ENCODE measurements at regions not wholly inside any gene's neighbourhood (a gene's known extent, or its start where the extent isn't known, plus 50 kb on each side); places are given as distances from the start of the nearest gene placed in this dataset.

GRCh38 chr3:10653241-10653640 lies 147.9 kb upstream of the ATP2B2 start:
- no TSS peak for BruUV-seq (replicated peaks)
- CTCF ChIA-PET: no interaction called here

GRCh38 chr3:10653866-10654611 lies 148.7 kb upstream of the ATP2B2 start:
- Histone ChIP-seq H3K27ac (ENCODE audit: low read depth, low read length) (no peak overlapping the region), H3K79me2 (ENCODE audit: insufficient read depth, low read length) (no peaks in the 10 kb centered on the region), H3K27me3 (ENCODE audit: insufficient read depth, low read length) (peaks cover 33% of the 10 kb centered on the region), H3K4me1 (ENCODE audit: control insufficient read depth in 1 of 2, insufficient read depth in 2 of 2, low read length in 2 of 2) (no peaks in the 10 kb centered on the region), H3K9me3 (ENCODE audit: control insufficient read depth in 1 of 2, insufficient read depth in 1 of 2, low read depth in 1 of 2, low read length in 2 of 2) (no peaks in the 10 kb centered on the region), H3K4me3 (replicated peaks in 1 of 2; ENCODE audit: low read depth in 1 of 2, low read length in 2 of 2) (no peak overlapping the region), H3K9ac (ENCODE audit: low read length) (no peak overlapping the region), H4K20me1 (ENCODE audit: insufficient read depth) (no peaks in the 10 kb centered on the region), H3K36me3 (ENCODE audit: control insufficient read depth in 1 of 2, insufficient read depth in 2 of 2, low read length in 2 of 2) (no peaks in the 10 kb centered on the region), H2AFZ (ENCODE audit: low read depth, low read length, poor library complexity, severe bottlenecking) (no peak overlapping the region), H3K4me2 (ENCODE audit: low read length) (no peak overlapping the region), H3K9me2 (ENCODE audit: insufficient read depth) (no peaks in the 10 kb centered on the region)
- TF ChIP-seq REST (IDR thresholded peaks at IDR 0.05; ENCODE audit: low read depth) (no peak), ZNF274 (IDR thresholded peaks at IDR 0.05; ENCODE audit: low read depth, low read length) (no peak)
- intact Hi-C loops (cut with micrococcal nuclease): no loop called here
- ATAC-seq: no peak
- ChIA-PET RAD21 (ENCODE audit: low non-redundant PET in 1 of 2, low total read pairs in 2 of 2, uncharacterized antibody in 2 of 2, unreplicated experiment in 2 of 2) (no interaction called here), POLR2A (no interaction called here), CTCF (no interaction called here)
- no peak for DNase-seq (ENCODE audit: low read depth, low spot score)
- BruUV-seq (replicated peaks): no TSS peak

More at GRCh38 chr3:10653241-10653640, 147.9 kb upstream of the ATP2B2 start:
- no peaks in the 10 kb centered on the region for H3K36me3 ChIP-seq (ENCODE audit: control insufficient read depth in 1 of 2, insufficient read depth in 2 of 2, low read length in 2 of 2)
- ChIA-PET RAD21 (ENCODE audit: low non-redundant PET in 1 of 2, low total read pairs in 2 of 2, uncharacterized antibody in 2 of 2, unreplicated experiment in 2 of 2) (no interaction called here), POLR2A (no interaction called here)
- intact Hi-C loops (cut with micrococcal nuclease): no loop called here
- no peaks in the 10 kb centered on the region for H3K9me2 ChIP-seq (ENCODE audit: insufficient read depth)
- TF ChIP-seq POLR2A (IDR thresholded peaks at IDR 0.05; ENCODE audit: borderline replicate concordance, extremely low read depth, insufficient read depth, insufficient read length): no peak
- no peak for TF ChIP-seq EZH2 (IDR thresholded peaks at IDR 0.05)
- H3K4me2 ChIP-seq (ENCODE audit: low read length): no peak overlapping the region
- no peak overlapping the region for H2AFZ ChIP-seq (ENCODE audit: low read depth, low read length, poor library complexity, severe bottlenecking)
- no peaks in the 10 kb centered on the region for H3K9me3 ChIP-seq (ENCODE audit: control insufficient read depth in 1 of 2, insufficient read depth in 1 of 2, low read depth in 1 of 2, low read length in 2 of 2)
- H4K20me1 ChIP-seq (ENCODE audit: insufficient read depth): no peaks in the 10 kb centered on the region
- H3K9ac ChIP-seq (ENCODE audit: low read length): no peak overlapping the region
- no peak overlapping the region for H3K4me3 ChIP-seq (replicated peaks in 1 of 2; ENCODE audit: low read depth in 1 of 2, low read length in 2 of 2)
- peaks cover 31% of the 10 kb centered on the region for H3K27me3 ChIP-seq (ENCODE audit: insufficient read depth, low read length)
- DNase-seq (ENCODE audit: low read depth, low spot score): no peak
- no peak overlapping the region for H3K27ac ChIP-seq (ENCODE audit: low read depth, low read length)
- peaks cover 0 to 3% of the 10 kb centered on the region in 2 experiments; a peak in 1 of 4 replicates for H3K4me1 ChIP-seq (ENCODE audit: control insufficient read depth in 1 of 2, insufficient read depth in 2 of 2, low read length in 2 of 2)
- no peak for ATAC-seq
- H3K79me2 ChIP-seq (ENCODE audit: insufficient read depth, low read length): no peaks in the 10 kb centered on the region

Measured in HCT116 (cell line).